ENCODE measurements at regions not wholly inside any gene's neighbourhood (a gene's known extent, or its start where the extent isn't known, plus 50 kb on each side); places are given as distances from the start of the nearest gene placed in this dataset.

DNA sequence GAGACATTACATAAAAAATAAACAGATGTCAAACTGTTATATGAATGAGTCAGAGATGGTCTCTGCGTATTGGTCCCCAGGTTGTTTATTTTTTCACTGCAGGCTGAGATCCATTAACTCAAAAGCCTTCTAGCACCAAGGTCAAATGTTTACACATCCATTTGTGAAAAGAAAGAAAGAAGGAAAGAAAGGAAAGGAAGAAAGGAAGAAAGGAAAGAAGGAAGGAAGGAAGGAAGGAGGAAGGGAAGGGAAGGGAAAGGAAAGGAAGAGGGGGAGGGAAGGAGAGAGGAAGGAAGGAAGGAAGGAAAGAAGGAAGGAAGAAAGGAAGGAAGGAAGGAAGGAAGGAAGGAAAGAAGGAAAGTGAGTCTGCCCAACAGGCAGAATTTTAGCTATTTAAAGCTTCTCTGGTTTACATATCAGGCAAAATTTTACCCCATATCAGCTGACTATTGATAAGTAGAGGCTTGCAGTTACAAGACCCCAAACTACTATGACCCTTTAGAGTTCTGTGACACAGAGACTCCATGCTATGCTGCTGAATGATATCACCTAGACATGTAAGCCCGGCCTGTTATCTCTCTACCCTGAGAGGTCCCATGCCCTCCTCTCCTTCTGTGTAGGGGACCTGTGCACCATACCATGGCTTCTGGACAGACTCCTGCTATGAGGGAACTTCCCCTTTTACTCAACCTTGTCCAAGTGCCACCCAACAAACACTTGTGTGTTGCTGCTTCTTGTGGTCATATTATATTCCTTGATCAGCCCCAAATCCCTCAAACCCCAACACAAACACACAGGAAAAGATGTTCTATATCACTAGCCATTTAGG is 59.0 kb downstream of the DRD1 start:
- H3K4me1 Mint-ChIP-seq (ENCODE audit: insufficient read depth, unreplicated experiment), result no peaks in the 10 kb centered on the region
- POLR2A ChIA-PET, result no interaction called here
- no peak overlapping the region for H3K27ac Mint-ChIP-seq (ENCODE audit: low read depth, unreplicated experiment)
- H3K36me3 Mint-ChIP-seq (ENCODE audit: insufficient read depth, unreplicated experiment), result no peaks in the 10 kb centered on the region
- DNase-seq (ENCODE audit: unreplicated experiment), result peak; percentile 18
- BruUV-seq (replicated peaks), result no TSS peak
- intact Hi-C loops (cut with micrococcal nuclease), result no loop called here
- H3K4me3 Mint-ChIP-seq (ENCODE audit: unreplicated experiment), result no peak overlapping the region
- H3K27me3 Mint-ChIP-seq (ENCODE audit: insufficient read depth, unreplicated experiment), result peaks cover 76% of the 10 kb centered on the region
- no peaks in the 10 kb centered on the region for H3K9me3 Mint-ChIP-seq (ENCODE audit: unreplicated experiment)
- TF ChIP-seq, protein P1, sequence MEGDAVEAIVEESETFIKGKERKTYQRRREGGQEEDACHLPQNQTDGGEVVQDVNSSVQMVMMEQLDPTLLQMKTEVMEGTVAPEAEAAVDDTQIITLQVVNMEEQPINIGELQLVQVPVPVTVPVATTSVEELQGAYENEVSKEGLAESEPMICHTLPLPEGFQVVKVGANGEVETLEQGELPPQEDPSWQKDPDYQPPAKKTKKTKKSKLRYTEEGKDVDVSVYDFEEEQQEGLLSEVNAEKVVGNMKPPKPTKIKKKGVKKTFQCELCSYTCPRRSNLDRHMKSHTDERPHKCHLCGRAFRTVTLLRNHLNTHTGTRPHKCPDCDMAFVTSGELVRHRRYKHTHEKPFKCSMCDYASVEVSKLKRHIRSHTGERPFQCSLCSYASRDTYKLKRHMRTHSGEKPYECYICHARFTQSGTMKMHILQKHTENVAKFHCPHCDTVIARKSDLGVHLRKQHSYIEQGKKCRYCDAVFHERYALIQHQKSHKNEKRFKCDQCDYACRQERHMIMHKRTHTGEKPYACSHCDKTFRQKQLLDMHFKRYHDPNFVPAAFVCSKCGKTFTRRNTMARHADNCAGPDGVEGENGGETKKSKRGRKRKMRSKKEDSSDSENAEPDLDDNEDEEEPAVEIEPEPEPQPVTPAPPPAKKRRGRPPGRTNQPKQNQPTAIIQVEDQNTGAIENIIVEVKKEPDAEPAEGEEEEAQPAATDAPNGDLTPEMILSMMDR (IDR thresholded peaks at IDR 0.05; ENCODE audit: unreplicated experiment), result no peak
- CTCF ChIA-PET, result no interaction called here

DNA sequence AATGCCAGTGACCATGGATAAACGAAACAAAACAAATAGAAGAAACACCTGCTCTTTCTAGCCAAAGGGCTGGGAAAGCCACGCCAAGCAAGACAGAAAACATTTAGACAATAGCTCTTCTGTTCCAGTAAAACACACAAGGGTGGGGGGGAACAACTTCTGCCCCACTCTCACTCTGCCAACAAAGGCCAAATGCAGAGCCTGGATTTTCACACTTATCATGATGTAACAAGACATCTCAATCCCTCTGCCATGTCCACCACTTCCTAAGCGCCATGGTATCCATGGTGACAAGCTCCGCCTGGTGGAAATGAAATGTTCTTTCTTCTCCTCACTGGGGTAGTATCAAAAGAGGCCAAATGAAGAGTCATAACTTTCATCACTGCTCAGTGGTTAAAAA is 60.6 kb downstream of the DRD1 start:
- BruUV-seq (replicated peaks), result no TSS peak
- Mint-ChIP-seq H3K27ac (ENCODE audit: low read depth, unreplicated experiment) (no peak overlapping the region), H3K9me3 (ENCODE audit: unreplicated experiment) (no peaks in the 10 kb centered on the region), H3K27me3 (ENCODE audit: insufficient read depth, unreplicated experiment) (peaks cover 82% of the 10 kb centered on the region), H3K36me3 (ENCODE audit: insufficient read depth, unreplicated experiment) (no peaks in the 10 kb centered on the region), H3K4me1 (ENCODE audit: insufficient read depth, unreplicated experiment) (peaks cover 7% of the 10 kb centered on the region), H3K4me3 (ENCODE audit: unreplicated experiment) (no peak overlapping the region)
- TF ChIP-seq, protein P1 (IDR thresholded peaks at IDR 0.05; ENCODE audit: unreplicated experiment), result no peak
- POLR2A ChIA-PET, result no interaction called here
- DNase-seq (ENCODE audit: unreplicated experiment), result no peak
- intact Hi-C loops (cut with micrococcal nuclease), result no loop called here
- CTCF ChIA-PET, result interaction anchor here (0.6 to 1.6 kb wide), 3 partner anchors 17 to 62 kb away, joined by 3 to 4 read pairs (median 3); no protein-coding TSS in a partner anchor

DNA sequence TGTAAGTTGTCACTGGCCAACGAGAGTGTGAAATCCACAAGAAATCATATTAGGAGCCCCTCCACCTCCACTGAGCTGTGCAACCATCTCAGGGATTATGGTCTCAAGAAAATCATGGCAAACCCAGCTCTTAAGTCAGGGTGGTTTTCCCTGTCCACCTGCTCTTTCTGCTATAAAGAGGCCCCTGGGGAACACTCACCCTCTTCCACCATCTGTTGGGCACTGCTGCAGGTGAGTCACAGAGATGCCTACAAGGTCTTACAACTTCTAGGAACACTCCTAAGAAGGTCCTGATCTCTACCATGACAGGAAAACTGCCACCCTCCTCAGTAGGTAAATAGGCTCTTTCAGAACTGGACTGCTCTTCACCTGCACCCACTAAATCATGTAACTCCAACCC is 61.8 kb downstream of the DRD1 start:
- CTCF ChIA-PET, result interaction anchor here (0.6 to 1.6 kb wide), 2 partner anchors 23 to 95 kb away, joined by 4 read pairs; no protein-coding TSS in a partner anchor

DNA sequence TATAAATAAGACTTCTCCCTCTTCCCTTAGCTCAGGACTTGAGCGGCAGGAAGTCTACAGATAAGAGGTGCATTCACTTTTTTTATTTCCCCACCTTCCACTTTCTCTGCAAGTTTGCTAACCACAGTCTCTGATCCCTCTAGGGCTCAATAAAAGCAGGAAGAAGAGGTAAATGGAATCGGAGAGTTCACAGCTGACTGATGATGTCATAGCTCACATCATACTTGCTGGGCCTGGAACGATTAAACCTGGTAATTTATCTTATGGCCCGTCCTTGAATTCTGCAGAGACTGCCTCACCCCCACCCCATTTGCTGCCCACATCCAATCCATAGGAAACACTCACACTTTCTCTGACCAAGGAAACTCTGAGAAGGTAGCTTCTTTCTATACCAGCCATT is 62.9 kb downstream of the DRD1 start:
- TF ChIP-seq, protein P1 (IDR thresholded peaks at IDR 0.05; ENCODE audit: unreplicated experiment), result no peak
- Mint-ChIP-seq H3K27ac (ENCODE audit: low read depth, unreplicated experiment) (no peak overlapping the region), H3K36me3 (ENCODE audit: insufficient read depth, unreplicated experiment) (no peaks in the 10 kb centered on the region), H3K27me3 (ENCODE audit: insufficient read depth, unreplicated experiment) (peaks cover 64% of the 10 kb centered on the region), H3K9me3 (ENCODE audit: unreplicated experiment) (no peaks in the 10 kb centered on the region), H3K4me3 (ENCODE audit: unreplicated experiment) (no peak overlapping the region), H3K4me1 (ENCODE audit: insufficient read depth, unreplicated experiment) (peaks cover 14% of the 10 kb centered on the region)
- intact Hi-C loops (cut with micrococcal nuclease), result no loop called here
- ChIA-PET POLR2A (no interaction called here), CTCF (interaction anchor here (0.7 to 1.2 kb wide), 2 partner anchors 96 to 412 kb away, joined by 3 read pairs; no protein-coding TSS in a partner anchor)
- BruUV-seq (replicated peaks), result no TSS peak
- DNase-seq (ENCODE audit: unreplicated experiment), result no peak

More for the DNA sequence above, 61.8 kb downstream of the DRD1 start:
- H3K36me3 Mint-ChIP-seq (ENCODE audit: insufficient read depth, unreplicated experiment), result no peaks in the 10 kb centered on the region
- BruUV-seq (replicated peaks), result no TSS peak
- no peaks in the 10 kb centered on the region for H3K9me3 Mint-ChIP-seq (ENCODE audit: unreplicated experiment)
- TF ChIP-seq, protein P1 (IDR thresholded peaks at IDR 0.05; ENCODE audit: unreplicated experiment), result no peak
- H3K4me3 Mint-ChIP-seq (ENCODE audit: unreplicated experiment), result no peak overlapping the region
- POLR2A ChIA-PET, result no interaction called here
- no peak for DNase-seq (ENCODE audit: unreplicated experiment)
- no peak overlapping the region for H3K27ac Mint-ChIP-seq (ENCODE audit: low read depth, unreplicated experiment)
- H3K27me3 Mint-ChIP-seq (ENCODE audit: insufficient read depth, unreplicated experiment), result peaks cover 70% of the 10 kb centered on the region
- H3K4me1 Mint-ChIP-seq (ENCODE audit: insufficient read depth, unreplicated experiment), result peaks cover 14% of the 10 kb centered on the region
- intact Hi-C loops (cut with micrococcal nuclease), result no loop called here

Measured in MCF 10A (cell line).